Caco-2 (cell line): ENCODE measurements at regions not wholly inside any gene's neighbourhood (a gene's known extent, or its start where the extent isn't known, plus 50 kb on each side); places are given as distances from the start of the nearest gene placed in this dataset.

Source experiments
- BruUV-seq: library from RNA; stranded (reverse); fragments of 400-500 nt; replicated peaks from 2 replicates; lab custom pipeline; 2021; lab: Mats Ljungman, UMichigan
- CTCF ChIA-PET: fragments of 300-600 bp; sonication (Branson Sonifier 250); formaldehyde crosslinking; loops from one replicate; lab custom pipeline; 2022; ENCODE audit warnings: antibody characterized with exemption; lab: Charles Lee
- POLR2A ChIA-PET: fragments of 300-600 bp; sonication (Branson Sonifier 250); formaldehyde crosslinking; loops from one replicate; lab custom pipeline; 2022; ENCODE audit warnings: antibody characterized with exemption; lab: Charles Lee
- DNase-seq, 2 experiments: peaks; one replicate each; pipeline versions ENCODE4 v3.0.0 to v3.0.0-alpha.2; 2020 to 2022
- H3K27me3 ChIP-seq: replicated peaks from 2 replicates; pipeline ENCODE4 v1.6.0; 2011; ENCODE audit warnings: low read length; ENCODE audit not compliant: control insufficient read depth, insufficient read depth
- H3K36me3 ChIP-seq: 2 replicates; pipeline ENCODE4 v1.5.1; 2011; ENCODE audit warnings: low read length; ENCODE audit not compliant: control insufficient read depth, insufficient read depth
- H3K4me1 ChIP-seq: fragments of 250-450 bp; sonication (Bioruptor Pico); 2 replicates; pipeline ENCODE4 v1.5.1; 2020; ENCODE audit warnings: mild to moderate bottlenecking
- H3K4me3 ChIP-seq: 2 replicates; pipeline ENCODE4 v1.5.1; 2011; ENCODE audit warnings: low read depth, mild to moderate bottlenecking, control low read depth, low read length
- H3K9me3 ChIP-seq: fragments of 250-450 bp; sonication (Bioruptor Pico); 2 replicates; pipeline ENCODE4 v1.5.1; 2020; ENCODE audit warnings: mild to moderate bottlenecking, moderate library complexity
- H3K27ac Mint-ChIP-seq: one replicate; pipeline ENCODE4 v1.8.0; 2022; ENCODE audit warnings: mixed read lengths; ENCODE audit not compliant: unreplicated experiment
- H3K27me3 Mint-ChIP-seq: one replicate; pipeline ENCODE4 v1.8.0; 2022; ENCODE audit warnings: mixed read lengths; ENCODE audit not compliant: insufficient read depth, unreplicated experiment
- H3K36me3 Mint-ChIP-seq: one replicate; pipeline ENCODE4 v1.8.0; 2022; ENCODE audit warnings: mild to moderate bottlenecking, mixed read lengths; ENCODE audit not compliant: insufficient read depth, unreplicated experiment
- H3K4me1 Mint-ChIP-seq: one replicate; pipeline ENCODE4 v1.8.0; 2022; ENCODE audit warnings: low read depth, mixed read lengths; ENCODE audit not compliant: unreplicated experiment
- H3K4me3 Mint-ChIP-seq: one replicate; pipeline ENCODE4 v1.8.0; 2022; ENCODE audit warnings: mild to moderate bottlenecking, moderate library complexity, mixed read lengths; ENCODE audit not compliant: unreplicated experiment
- H3K9me3 Mint-ChIP-seq: one replicate; pipeline ENCODE4 v1.8.0; 2022; ENCODE audit warnings: mixed read lengths; ENCODE audit not compliant: unreplicated experiment
- intact Hi-C: fragments of 100-400 bp; cut with micrococcal nuclease; formaldehyde crosslinking; loops from one replicate; pipeline ENCODE4 v1.10.0; 2022; ENCODE audit not compliant: unreplicated experiment
- TF ChIP-seq, protein P1 (sequence below), 2 experiments: fragments of 200-600 bp in 1 of 2; IDR thresholded peaks; 1 replicate in 1 of 2; 2 replicates in 1 of 2; pipeline versions ENCODE4 v1.5.1 to v1.8.0; 2011 to 2022; ENCODE audit warnings: antibody characterized with exemption in 1 of 2, control low read depth in 1 of 2, inconsistent platforms in 1 of 2, low read depth in 1 of 2, low read length in 1 of 2, mild to moderate bottlenecking in 1 of 2, moderate library complexity in 1 of 2; ENCODE audit not compliant: insufficient read depth in 1 of 2, severe bottlenecking in 1 of 2, unreplicated experiment in 1 of 2

- no peak for DNase-seq
- Mint-ChIP-seq H3K4me1 (no peaks in the 10 kb centered on the region), H3K4me3 (no peak overlapping the region), H3K9me3 (no peaks in the 10 kb centered on the region), H3K36me3 (no peaks in the 10 kb centered on the region), H3K27ac (no peak overlapping the region), H3K27me3 (no peaks in the 10 kb centered on the region)
- TF ChIP-seq, protein P1, sequence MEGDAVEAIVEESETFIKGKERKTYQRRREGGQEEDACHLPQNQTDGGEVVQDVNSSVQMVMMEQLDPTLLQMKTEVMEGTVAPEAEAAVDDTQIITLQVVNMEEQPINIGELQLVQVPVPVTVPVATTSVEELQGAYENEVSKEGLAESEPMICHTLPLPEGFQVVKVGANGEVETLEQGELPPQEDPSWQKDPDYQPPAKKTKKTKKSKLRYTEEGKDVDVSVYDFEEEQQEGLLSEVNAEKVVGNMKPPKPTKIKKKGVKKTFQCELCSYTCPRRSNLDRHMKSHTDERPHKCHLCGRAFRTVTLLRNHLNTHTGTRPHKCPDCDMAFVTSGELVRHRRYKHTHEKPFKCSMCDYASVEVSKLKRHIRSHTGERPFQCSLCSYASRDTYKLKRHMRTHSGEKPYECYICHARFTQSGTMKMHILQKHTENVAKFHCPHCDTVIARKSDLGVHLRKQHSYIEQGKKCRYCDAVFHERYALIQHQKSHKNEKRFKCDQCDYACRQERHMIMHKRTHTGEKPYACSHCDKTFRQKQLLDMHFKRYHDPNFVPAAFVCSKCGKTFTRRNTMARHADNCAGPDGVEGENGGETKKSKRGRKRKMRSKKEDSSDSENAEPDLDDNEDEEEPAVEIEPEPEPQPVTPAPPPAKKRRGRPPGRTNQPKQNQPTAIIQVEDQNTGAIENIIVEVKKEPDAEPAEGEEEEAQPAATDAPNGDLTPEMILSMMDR (IDR thresholded peaks at IDR 0.05; ENCODE audit: insufficient read depth in 1 of 2, low read depth in 1 of 2, low read length in 1 of 2, severe bottlenecking in 1 of 2, unreplicated experiment in 1 of 2) = no peak
- ChIA-PET POLR2A (no interaction called here), CTCF (no interaction called here)
- Histone ChIP-seq H3K4me1 (no peaks in the 10 kb centered on the region), H3K4me3 (no peak overlapping the region), H3K9me3 (no peaks in the 10 kb centered on the region), H3K27me3 (no peaks in the 10 kb centered on the region), H3K36me3 (no peaks in the 10 kb centered on the region)
- no TSS peak for BruUV-seq
- intact Hi-C loops = no loop called here
These were observed 764.1 kb downstream of the STIM2 start for GRCh38 chr4:27624749-27625148.

GRCh38 chr4:27628609-27629008 is 768.0 kb downstream of the STIM2 start:
- no peak for DNase-seq
- Histone ChIP-seq H3K27me3 (no peaks in the 10 kb centered on the region), H3K4me1 (no peaks in the 10 kb centered on the region), H3K36me3 (no peaks in the 10 kb centered on the region), H3K9me3 (no peaks in the 10 kb centered on the region), H3K4me3 (no peak overlapping the region)
- peaks cover 8% of the 10 kb centered on the region for H3K4me1 Mint-ChIP-seq
- H3K27me3 Mint-ChIP-seq = peaks cover 2% of the 10 kb centered on the region
- intact Hi-C loops = no loop called here
- no peak overlapping the region for H3K4me3 Mint-ChIP-seq
- POLR2A ChIA-PET = no interaction called here
- TF ChIP-seq, protein P1 (IDR thresholded peaks at IDR 0.05; ENCODE audit: insufficient read depth in 1 of 2, low read depth in 1 of 2, low read length in 1 of 2, severe bottlenecking in 1 of 2, unreplicated experiment in 1 of 2) = no peak
- BruUV-seq = no TSS peak
- H3K9me3 Mint-ChIP-seq = no peaks in the 10 kb centered on the region
- H3K27ac Mint-ChIP-seq = no peak overlapping the region
- H3K36me3 Mint-ChIP-seq = no peaks in the 10 kb centered on the region
- CTCF ChIA-PET = no interaction called here

DNA sequence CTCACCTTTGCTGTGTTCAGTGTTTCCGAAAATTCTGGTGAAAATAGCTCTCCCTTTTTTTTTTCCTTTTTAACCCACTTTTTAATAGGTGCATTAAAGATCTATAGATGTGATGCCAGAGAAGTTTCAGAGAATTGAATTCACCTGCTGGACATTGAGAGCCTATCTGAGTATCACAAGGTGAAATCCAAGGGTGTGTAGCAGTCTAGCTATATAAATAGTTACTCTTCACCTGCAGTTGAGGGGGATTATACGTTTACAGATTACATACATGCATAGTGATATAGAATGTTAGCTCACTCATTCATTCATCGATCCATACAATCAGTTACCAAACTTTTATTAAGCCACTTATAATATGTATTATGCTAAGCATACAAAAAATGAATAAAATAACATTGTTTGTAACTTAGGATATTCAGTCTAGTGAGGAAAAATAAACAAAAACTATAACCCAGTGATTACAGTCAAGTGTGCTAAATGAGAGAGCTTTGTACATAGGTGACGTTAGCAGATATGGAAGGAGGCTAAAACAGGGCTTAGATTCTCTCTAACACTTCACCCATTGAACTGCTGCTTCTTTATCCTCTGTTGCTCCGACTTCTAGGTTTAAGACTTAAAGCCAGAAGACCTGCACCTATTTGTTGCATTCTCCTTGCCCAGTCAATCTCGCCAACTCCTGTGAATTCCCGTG is 769.0 kb downstream of the STIM2 start:
- no TSS peak for BruUV-seq
- POLR2A ChIA-PET = no interaction called here
- no peak for DNase-seq
- intact Hi-C loops = no loop called here
- H3K27me3 Mint-ChIP-seq = peaks cover 2% of the 10 kb centered on the region
- TF ChIP-seq, protein P1 (IDR thresholded peaks at IDR 0.05; ENCODE audit: insufficient read depth in 1 of 2, low read depth in 1 of 2, low read length in 1 of 2, severe bottlenecking in 1 of 2, unreplicated experiment in 1 of 2) = no peak
- no peaks in the 10 kb centered on the region for H3K9me3 Mint-ChIP-seq
- H3K4me3 Mint-ChIP-seq = no peak overlapping the region
- Histone ChIP-seq H3K4me3 (no peak overlapping the region), H3K9me3 (no peaks in the 10 kb centered on the region), H3K36me3 (no peaks in the 10 kb centered on the region), H3K27me3 (no peaks in the 10 kb centered on the region), H3K4me1 (no peaks in the 10 kb centered on the region)
- no peak overlapping the region for H3K27ac Mint-ChIP-seq
- H3K4me1 Mint-ChIP-seq = peaks cover 8% of the 10 kb centered on the region
- CTCF ChIA-PET = no interaction called here
- H3K36me3 Mint-ChIP-seq = no peaks in the 10 kb centered on the region
